Gastrocnemius medialis (tissue), 4 donors: ENCODE measurements at regions not wholly inside any gene's neighbourhood (a gene's known extent, or its start where the extent isn't known, plus 50 kb on each side); places are given as distances from the start of the nearest gene placed in this dataset.

ENCODE experiments used
- ATAC-seq, 2 donors: fragments of 150-250 bp; one replicate each; pipeline ENCODE4 v1.9.1; 2016
- DNase-seq, 2 donors: peaks; one replicate each; pipeline ENCODE4 v3.0.0-alpha.2; 2019
- H3K27ac ChIP-seq, 4 donors: fragments of 200-600 bp; sonication (generic); 1 replicate in 1 of 4; 2 replicates in 3 of 4; pipeline ENCODE4 v1.5.1; 2016 to 2018; ENCODE audit warnings: mild to moderate bottlenecking in 2 of 4, moderate library complexity in 1 of 4
- H3K27me3 ChIP-seq, 3 donors: fragments of 200-600 bp; sonication (generic) in 2 of 3; 1 replicate in 1 of 3; 2 replicates in 2 of 3; pipeline versions ENCODE4 v1.5.1 to v1.6.0; 2016 to 2019; ENCODE audit warnings: mild to moderate bottlenecking in 1 of 3, moderate library complexity in 1 of 3
- H3K36me3 ChIP-seq, 2 donors: fragments of 200-600 bp; sonication (generic) in 1 of 2; one replicate each; pipeline ENCODE4 v1.5.1; 2017 to 2018
- H3K4me1 ChIP-seq, 2 donors: fragments of 200-600 bp; sonication (generic) in 1 of 2; one replicate each; pipeline ENCODE4 v1.5.1; 2016 to 2017; ENCODE audit warnings: mild to moderate bottlenecking in 2 of 2
- H3K4me3 ChIP-seq, 4 donors: fragments of 200-600 bp; sonication (generic) in 3 of 4; 1 replicate in 1 of 4; 2 replicates in 3 of 4; pipeline ENCODE4 v1.5.1; 2016 to 2019; ENCODE audit warnings: mild to moderate bottlenecking in 2 of 4
- H3K9me3 ChIP-seq, 3 donors: fragments of 200-600 bp; sonication (generic) in 2 of 3; 1 replicate in 1 of 3; 2 replicates in 2 of 3; pipeline ENCODE4 v1.5.1; 2016 to 2019
- CTCF ChIP-seq, 5 experiments: fragments of 450-650 bp in 3 of 5; fragments of 200-600 bp in 2 of 5; sonication (generic) in 2 of 5; IDR thresholded peaks in 4 of 5; conservative IDR thresholded peaks in 1 of 5; 1 replicate in 4 of 5; 2 replicates in 1 of 5; pipeline ENCODE4 v1.5.1; 2016 to 2019; ENCODE audit warnings: antibody characterized with exemption in 5 of 5, mild to moderate bottlenecking in 3 of 5, moderate library complexity in 3 of 5
- POLR2A ChIP-seq, 2 donors: fragments of 450-650 bp; IDR thresholded peaks; one replicate each; pipeline ENCODE4 v1.6.1; 2017; ENCODE audit warnings: antibody characterized with exemption in 2 of 2, mild to moderate bottlenecking in 2 of 2, moderate library complexity in 2 of 2
- in situ Hi-C, 4 donors: fragments of 200-750 bp; cut with MboI; loops; one replicate each; pipeline versions ENCODE4 v1.15.0 to v1.8.0; 2017; ENCODE audit warnings: low sequenced_read_pairs in 4 of 4
- intact Hi-C: fragments of 100-400 bp; cut with DNase I; formaldehyde crosslinking; loops from one replicate; pipeline ENCODE4 v1.15.1; 2023; ENCODE audit warnings: low total_unique reads

GRCh38 chr6:146923205-146923833 lies 280.9 kb upstream of the STXBP5 start:
- H3K4me1 ChIP-seq = no peaks in the 10 kb centered on the region
- DNase-seq = no peak
- TF ChIP-seq CTCF (IDR thresholded peaks at IDR 0.05 in 4 of 5, conservative IDR thresholded peaks at IDR 0.05 in 1 of 5) (no peak), POLR2A (IDR thresholded peaks at IDR 0.05) (no peak)
- ATAC-seq = no peak
- no peaks in the 10 kb centered on the region for H3K36me3 ChIP-seq
- no peak overlapping the region for H3K27ac ChIP-seq
- H3K27me3 ChIP-seq = no peaks in the 10 kb centered on the region
- no peaks in the 10 kb centered on the region for H3K9me3 ChIP-seq
- in situ Hi-C loops = no loop called here
- no peak overlapping the region for H3K4me3 ChIP-seq
- intact Hi-C loops = no loop called here

GRCh38 chr6:146925846-146926245 lies 278.4 kb upstream of the STXBP5 start:
- no peak for TF ChIP-seq POLR2A (IDR thresholded peaks at IDR 0.05)
- no peak for TF ChIP-seq CTCF (IDR thresholded peaks at IDR 0.05 in 4 of 5, conservative IDR thresholded peaks at IDR 0.05 in 1 of 5)
- no peak overlapping the region for H3K4me3 ChIP-seq
- no peaks in the 10 kb centered on the region for H3K27me3 ChIP-seq
- H3K4me1 ChIP-seq = no peaks in the 10 kb centered on the region
- DNase-seq (no peak), ATAC-seq (no peak)
- intact Hi-C loops = no loop called here
- H3K27ac ChIP-seq = no peak overlapping the region
- H3K36me3 ChIP-seq = no peaks in the 10 kb centered on the region
- in situ Hi-C loops = no loop called here
- no peaks in the 10 kb centered on the region for H3K9me3 ChIP-seq

GRCh38 chr6:146928503-146928902 lies 275.7 kb upstream of the STXBP5 start:
- TF ChIP-seq CTCF (IDR thresholded peaks at IDR 0.05 in 4 of 5, conservative IDR thresholded peaks at IDR 0.05 in 1 of 5) (no peak), POLR2A (IDR thresholded peaks at IDR 0.05) (no peak)
- Histone ChIP-seq H3K27me3 (no peaks in the 10 kb centered on the region), H3K36me3 (no peaks in the 10 kb centered on the region), H3K27ac (no peak overlapping the region), H3K4me1 (no peaks in the 10 kb centered on the region), H3K9me3 (no peaks in the 10 kb centered on the region), H3K4me3 (no peak overlapping the region)
- no peak for ATAC-seq
- in situ Hi-C loops = no loop called here
- intact Hi-C loops = no loop called here
- no peak for DNase-seq

- no peak overlapping the region for H3K27ac ChIP-seq
- no peaks in the 10 kb centered on the region for H3K4me1 ChIP-seq
- in situ Hi-C loops = no loop called here
- intact Hi-C loops = no loop called here
- no peak for TF ChIP-seq POLR2A (IDR thresholded peaks at IDR 0.05)
- no peak for TF ChIP-seq CTCF (IDR thresholded peaks at IDR 0.05 in 4 of 5, conservative IDR thresholded peaks at IDR 0.05 in 1 of 5)
- H3K4me3 ChIP-seq = no peak overlapping the region
- no peaks in the 10 kb centered on the region for H3K9me3 ChIP-seq
- no peaks in the 10 kb centered on the region for H3K27me3 ChIP-seq
- no peak for DNase-seq
- no peak for ATAC-seq
- no peaks in the 10 kb centered on the region for H3K36me3 ChIP-seq
Measured at GRCh38 chr6:146931214-146931613, 273.0 kb upstream of the STXBP5 start.

GRCh38 chr6:146937316-146937715 lies 266.9 kb upstream of the STXBP5 start:
- TF ChIP-seq CTCF (IDR thresholded peaks at IDR 0.05 in 4 of 5, conservative IDR thresholded peaks at IDR 0.05 in 1 of 5) (no peak), POLR2A (IDR thresholded peaks at IDR 0.05) (no peak)
- Histone ChIP-seq H3K4me1 (no peaks in the 10 kb centered on the region), H3K36me3 (no peaks in the 10 kb centered on the region), H3K27me3 (no peaks in the 10 kb centered on the region), H3K27ac (no peak overlapping the region), H3K4me3 (no peak overlapping the region), H3K9me3 (no peaks in the 10 kb centered on the region)
- intact Hi-C loops (no loop called here), in situ Hi-C loops (no loop called here)
- DNase-seq (no peak), ATAC-seq (no peak)
